Fibroblast of lung (primary cell): ENCODE measurements at regions not wholly inside any gene's neighbourhood (a gene's known extent, or its start where the extent isn't known, plus 50 kb on each side); places are given as distances from the start of the nearest gene placed in this dataset.

ENCODE experiments used
- DNase-seq, 2 donors: peaks; one replicate each; pipeline versions ENCODE4 v3.0.0 to v3.0.0-alpha.2; 2010; ENCODE audit warnings: low read depth in 2 of 2
- H2AFZ ChIP-seq: 2 replicates; pipeline ENCODE4 v1.5.1; 2012; ENCODE audit warnings: low read length, control low read depth, inconsistent platforms
- H3K27ac ChIP-seq: 2 replicates; pipeline ENCODE4 v1.5.1; 2011; ENCODE audit warnings: low read length, control low read depth; ENCODE audit not compliant: insufficient read depth
- H3K27me3 ChIP-seq: 2 replicates; pipeline ENCODE4 v1.5.1; 2011; ENCODE audit warnings: mild to moderate bottlenecking, low read length; ENCODE audit not compliant: control insufficient read depth, insufficient read depth
- H3K36me3 ChIP-seq: 2 replicates; pipeline ENCODE4 v1.5.1; 2011; ENCODE audit warnings: low read length; ENCODE audit not compliant: control insufficient read depth, insufficient read depth
- H3K4me1 ChIP-seq: 2 replicates; pipeline ENCODE4 v1.5.1; 2011; ENCODE audit warnings: low read length; ENCODE audit not compliant: control insufficient read depth, insufficient read depth; ENCODE audit errors: extremely low read depth
- H3K4me2 ChIP-seq: 2 replicates; pipeline ENCODE4 v1.5.1; 2011; ENCODE audit warnings: low read length, control low read depth; ENCODE audit not compliant: insufficient read depth; ENCODE audit errors: extremely low read depth
- H3K4me3 ChIP-seq, 4 experiments: fragments of 200-600 bp in 1 of 4; sonication (generic) in 1 of 4; replicated peaks in 1 of 4; 2 replicates each; pipeline ENCODE4 v1.5.1; 2011 to 2016; ENCODE audit warnings: low read length in 4 of 4, low read depth in 3 of 4, mild to moderate bottlenecking in 3 of 4, control low read depth in 2 of 4, inconsistent platforms in 1 of 4, mixed read lengths in 1 of 4; ENCODE audit not compliant: insufficient read depth in 1 of 4; ENCODE audit errors: control extremely low read depth in 1 of 4
- H3K79me2 ChIP-seq: 2 replicates; pipeline ENCODE4 v1.5.1; 2012; ENCODE audit warnings: mild to moderate bottlenecking, low read length, inconsistent platforms; ENCODE audit not compliant: control insufficient read depth, insufficient read depth
- H3K9ac ChIP-seq: 2 replicates; pipeline ENCODE4 v1.5.1; 2011; ENCODE audit warnings: mild to moderate bottlenecking, low read length, control low read depth; ENCODE audit not compliant: insufficient read depth
- H3K9me3 ChIP-seq: 2 replicates; pipeline ENCODE4 v1.5.1; 2012; ENCODE audit warnings: low read depth, low read length; ENCODE audit not compliant: control insufficient read depth, insufficient read depth
- H4K20me1 ChIP-seq: 2 replicates; pipeline ENCODE4 v1.5.1; 2011; ENCODE audit warnings: low read length; ENCODE audit not compliant: control insufficient read depth, insufficient read depth; ENCODE audit errors: extremely low read depth
- EZH2 ChIP-seq: IDR thresholded peaks from 2 replicates; pipeline ENCODE4 v1.5.1; 2012; ENCODE audit warnings: low read length, control low read depth, mild to moderate bottlenecking; ENCODE audit errors: missing control alignments
- TF ChIP-seq, protein P1 (sequence below), 2 donors: IDR thresholded peaks in 1 of 2; conservative IDR thresholded peaks in 1 of 2; 1 replicate in 1 of 2; 2 replicates in 1 of 2; pipeline ENCODE4 v1.5.1; 2011 to 2012; ENCODE audit warnings: low read length in 2 of 2, control low read depth in 1 of 2, inconsistent platforms in 1 of 2, low read depth in 1 of 2, mild to moderate bottlenecking in 1 of 2

DNA sequence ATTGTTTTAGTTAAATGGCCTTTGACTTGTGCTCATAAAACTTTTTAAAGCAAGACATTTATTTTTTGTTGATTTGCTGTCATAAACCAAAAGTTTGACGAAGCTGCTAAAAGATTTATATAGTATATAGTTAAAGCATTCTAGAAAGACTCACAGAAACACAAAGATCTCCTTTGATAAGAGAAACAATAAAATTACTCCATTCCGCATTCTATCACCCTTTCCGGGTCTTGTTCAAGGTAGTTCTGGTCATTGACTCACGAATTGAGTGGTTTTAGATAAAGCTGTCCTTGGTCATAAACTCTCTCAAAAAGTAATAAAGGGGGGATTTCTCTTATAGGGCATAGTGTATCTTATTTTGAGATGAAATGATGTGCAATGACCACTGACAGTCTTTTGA is 1010.5 kb upstream of the NCAM2 start:
- Histone ChIP-seq H3K36me3 (no peaks in the 10 kb centered on the region), H3K9me3 (no peaks in the 10 kb centered on the region), H3K27me3 (no peaks in the 10 kb centered on the region), H3K9ac (no peak overlapping the region), H3K4me2 (no peak overlapping the region), H3K4me1 (no peaks in the 10 kb centered on the region), H3K79me2 (no peaks in the 10 kb centered on the region), H2AFZ (no peak overlapping the region), H4K20me1 (no peaks in the 10 kb centered on the region), H3K27ac (no peak overlapping the region), H3K4me3 (no peak overlapping the region)
- TF ChIP-seq EZH2, result no peak
- TF ChIP-seq, protein P1, sequence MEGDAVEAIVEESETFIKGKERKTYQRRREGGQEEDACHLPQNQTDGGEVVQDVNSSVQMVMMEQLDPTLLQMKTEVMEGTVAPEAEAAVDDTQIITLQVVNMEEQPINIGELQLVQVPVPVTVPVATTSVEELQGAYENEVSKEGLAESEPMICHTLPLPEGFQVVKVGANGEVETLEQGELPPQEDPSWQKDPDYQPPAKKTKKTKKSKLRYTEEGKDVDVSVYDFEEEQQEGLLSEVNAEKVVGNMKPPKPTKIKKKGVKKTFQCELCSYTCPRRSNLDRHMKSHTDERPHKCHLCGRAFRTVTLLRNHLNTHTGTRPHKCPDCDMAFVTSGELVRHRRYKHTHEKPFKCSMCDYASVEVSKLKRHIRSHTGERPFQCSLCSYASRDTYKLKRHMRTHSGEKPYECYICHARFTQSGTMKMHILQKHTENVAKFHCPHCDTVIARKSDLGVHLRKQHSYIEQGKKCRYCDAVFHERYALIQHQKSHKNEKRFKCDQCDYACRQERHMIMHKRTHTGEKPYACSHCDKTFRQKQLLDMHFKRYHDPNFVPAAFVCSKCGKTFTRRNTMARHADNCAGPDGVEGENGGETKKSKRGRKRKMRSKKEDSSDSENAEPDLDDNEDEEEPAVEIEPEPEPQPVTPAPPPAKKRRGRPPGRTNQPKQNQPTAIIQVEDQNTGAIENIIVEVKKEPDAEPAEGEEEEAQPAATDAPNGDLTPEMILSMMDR (conservative IDR thresholded peaks at IDR 0.05 in 1 of 2, IDR thresholded peaks at IDR 0.05 in 1 of 2; ENCODE audit: low read depth in 1 of 2, low read length in 2 of 2), result no peak
- DNase-seq, result no peak

DNA sequence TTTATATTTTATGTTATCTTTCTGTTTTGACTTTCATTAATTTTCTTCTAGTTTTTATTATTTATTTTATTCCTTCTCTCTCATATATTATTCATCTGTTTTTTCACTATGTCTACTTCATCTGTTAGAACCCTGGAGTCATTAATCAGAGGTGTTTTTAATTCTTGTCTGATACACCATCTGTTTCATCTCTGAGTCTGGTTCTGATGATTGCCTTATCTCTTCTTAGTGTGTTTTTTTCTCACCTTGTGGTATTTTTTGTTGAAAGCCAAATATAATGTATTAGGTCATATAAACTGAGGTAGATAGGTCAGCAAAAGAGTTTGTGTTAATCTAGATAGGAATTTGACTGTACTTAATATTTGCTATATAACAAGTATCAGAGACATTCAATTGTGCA is 1005.7 kb upstream of the NCAM2 start:
- DNase-seq, result no peak
- no peak overlapping the region for H3K4me3 ChIP-seq
- TF ChIP-seq EZH2, result no peak
- TF ChIP-seq, protein P1 (conservative IDR thresholded peaks at IDR 0.05 in 1 of 2, IDR thresholded peaks at IDR 0.05 in 1 of 2; ENCODE audit: low read depth in 1 of 2, low read length in 2 of 2), result no peak
- H3K36me3 ChIP-seq, result no peaks in the 10 kb centered on the region
- no peaks in the 10 kb centered on the region for H3K27me3 ChIP-seq
- H4K20me1 ChIP-seq, result no peaks in the 10 kb centered on the region
- H2AFZ ChIP-seq, result no peak overlapping the region
- H3K9ac ChIP-seq, result no peak overlapping the region
- H3K4me2 ChIP-seq, result no peak overlapping the region
- no peaks in the 10 kb centered on the region for H3K9me3 ChIP-seq
- H3K27ac ChIP-seq, result no peak overlapping the region
- no peaks in the 10 kb centered on the region for H3K79me2 ChIP-seq
- H3K4me1 ChIP-seq, result no peaks in the 10 kb centered on the region

DNA sequence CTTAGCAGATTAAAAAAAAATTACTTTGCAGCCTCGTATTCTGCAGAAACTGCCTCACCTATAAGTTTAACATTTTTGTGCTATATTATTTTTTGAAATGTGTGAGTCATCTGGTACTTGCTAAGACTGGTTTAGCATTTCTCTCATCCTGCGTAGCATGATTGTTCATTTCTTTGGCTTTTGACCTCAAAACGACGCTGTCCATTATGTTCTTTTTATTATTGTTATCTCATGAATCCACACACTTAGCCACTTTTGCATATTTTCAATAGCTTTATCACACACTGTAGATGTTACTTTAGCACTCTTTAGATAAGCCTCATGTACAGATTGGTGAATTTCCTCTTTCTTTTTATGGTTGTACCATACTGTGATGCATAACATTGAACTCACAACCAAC is 1004.9 kb upstream of the NCAM2 start:
- no peak overlapping the region for H2AFZ ChIP-seq
- no peak overlapping the region for H3K9ac ChIP-seq
- no peaks in the 10 kb centered on the region for H3K4me1 ChIP-seq
- H4K20me1 ChIP-seq, result no peaks in the 10 kb centered on the region
- H3K4me3 ChIP-seq, result no peak overlapping the region
- no peaks in the 10 kb centered on the region for H3K27me3 ChIP-seq
- no peaks in the 10 kb centered on the region for H3K9me3 ChIP-seq
- H3K27ac ChIP-seq, result no peak overlapping the region
- no peaks in the 10 kb centered on the region for H3K79me2 ChIP-seq
- no peak overlapping the region for H3K4me2 ChIP-seq
- no peaks in the 10 kb centered on the region for H3K36me3 ChIP-seq
- no peak for TF ChIP-seq EZH2
- TF ChIP-seq, protein P1 (conservative IDR thresholded peaks at IDR 0.05 in 1 of 2, IDR thresholded peaks at IDR 0.05 in 1 of 2; ENCODE audit: low read depth in 1 of 2, low read length in 2 of 2), result no peak
- DNase-seq, result no peak
